DOHH2 (cell line): ENCODE measurements at regions not wholly inside any gene's neighbourhood (a gene's known extent, or its start where the extent isn't known, plus 50 kb on each side); places are given as distances from the start of the nearest gene placed in this dataset.
A peak's percentile ranks its signal among the peaks of the same experiment; 100 is the strongest.

Source experiments
- H3F3A ChIP-seq: fragments of 200-600 bp; sonication (generic), shearing (Covaris generic); 2 replicates; pipeline ENCODE4 v1.6.0; 2016; ENCODE audit warnings: antibody characterized with exemption, mild to moderate bottlenecking; ENCODE audit not compliant: control insufficient read depth, insufficient read depth
- H3K27ac ChIP-seq: fragments of 200-600 bp; sonication (generic); 2 replicates; pipeline ENCODE4 v1.5.1; 2014; ENCODE audit warnings: low read depth, mild to moderate bottlenecking, low read length, moderate library complexity
- H3K27me3 ChIP-seq: fragments of 200-600 bp; sonication (generic); 2 replicates; pipeline ENCODE4 v1.6.1; 2014; ENCODE audit warnings: mild to moderate bottlenecking, low read length, mixed read lengths; ENCODE audit not compliant: control insufficient read depth
- H3K36me3 ChIP-seq: fragments of 200-600 bp; sonication (generic); 2 replicates; pipeline ENCODE4 v1.6.1; 2014; ENCODE audit warnings: mild to moderate bottlenecking, low read length, moderate library complexity, mixed read lengths; ENCODE audit not compliant: control insufficient read depth
- H3K4me1 ChIP-seq: fragments of 200-600 bp; sonication (generic); 2 replicates; pipeline ENCODE4 v1.6.1; 2014; ENCODE audit warnings: mild to moderate bottlenecking, low read length, mixed read lengths; ENCODE audit not compliant: control insufficient read depth
- H3K4me2 ChIP-seq: fragments of 200-600 bp; sonication (generic); 2 replicates; pipeline ENCODE4 v1.6.0; 2014; ENCODE audit warnings: mild to moderate bottlenecking, low read length, moderate library complexity
- H3K4me3 ChIP-seq: fragments of 200-600 bp; sonication (generic); 2 replicates; pipeline ENCODE4 v1.5.1; 2014; ENCODE audit warnings: mild to moderate bottlenecking, low read length, mixed read lengths
- H3K79me2 ChIP-seq: fragments of 200-600 bp; sonication (generic); 2 replicates; pipeline ENCODE4 v1.6.1; 2014; ENCODE audit warnings: mild to moderate bottlenecking, low read length, mixed read lengths; ENCODE audit not compliant: control insufficient read depth
- H3K9me2 ChIP-seq: fragments of 200-600 bp; sonication (generic); replicated peaks from 2 replicates; pipeline ENCODE4 v1.6.1; 2014; ENCODE audit warnings: mild to moderate bottlenecking, low read length, mixed read lengths; ENCODE audit not compliant: control insufficient read depth
- H3K9me3 ChIP-seq: fragments of 200-600 bp; sonication (generic); 2 replicates; pipeline ENCODE4 v1.6.1; 2014; ENCODE audit warnings: antibody characterized with exemption, low read length, mixed read lengths; ENCODE audit not compliant: control insufficient read depth, insufficient read depth
- H4K20me1 ChIP-seq: fragments of 200-600 bp; sonication (generic); 2 replicates; pipeline ENCODE4 v1.6.0; 2014; ENCODE audit warnings: low read depth, mild to moderate bottlenecking, antibody characterized with exemption, low read length, moderate library complexity; ENCODE audit not compliant: control insufficient read depth, insufficient read depth
- EZH2phosphoT487 ChIP-seq: fragments of 200-600 bp; sonication (generic); IDR thresholded peaks from 2 replicates; pipeline ENCODE4 v1.6.1; 2017; ENCODE audit warnings: borderline replicate concordance, mild to moderate bottlenecking, antibody characterized with exemption, low read length, moderate library complexity, mixed read lengths
- TF ChIP-seq, protein P1 (sequence below): fragments of 200-600 bp; sonication (generic); IDR thresholded peaks from one replicate; pipeline ENCODE4 v1.5.1; 2014; ENCODE audit warnings: antibody characterized with exemption, mild to moderate bottlenecking, low read depth, low read length; ENCODE audit not compliant: poor library complexity, severe bottlenecking

DNA sequence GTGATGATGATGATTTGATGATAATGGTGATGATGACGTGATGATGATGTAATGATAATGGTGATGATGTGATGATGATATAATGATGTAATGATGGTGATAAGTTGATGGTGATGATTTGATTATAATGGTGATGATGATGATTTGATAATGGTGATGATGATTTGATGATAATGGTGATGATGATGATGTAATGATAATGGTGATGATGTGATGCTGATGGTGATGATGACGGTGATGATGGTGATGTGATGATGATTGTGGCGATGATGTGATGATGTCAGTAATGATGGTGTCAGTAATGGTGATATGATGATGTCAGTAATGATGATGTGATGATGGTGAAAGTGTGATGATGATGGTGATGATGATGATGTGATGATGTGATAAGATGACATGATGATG is 613.4 kb downstream of the AACS start:
- Histone ChIP-seq H3K9me3 (no peaks in the 10 kb centered on the region), H4K20me1 (no peaks in the 10 kb centered on the region), H3K79me2 (no peaks in the 10 kb centered on the region), H3K27me3 (no peaks in the 10 kb centered on the region), H3K36me3 (no peaks in the 10 kb centered on the region), H3K4me1 (no peaks in the 10 kb centered on the region), H3F3A (no peaks in the 10 kb centered on the region), H3K9me2 (no peaks in the 10 kb centered on the region), H3K27ac (no peak overlapping the region), H3K4me3 (no peak overlapping the region), H3K4me2 (no peak overlapping the region)
- TF ChIP-seq EZH2phosphoT487, result no peak
- TF ChIP-seq, protein P1, sequence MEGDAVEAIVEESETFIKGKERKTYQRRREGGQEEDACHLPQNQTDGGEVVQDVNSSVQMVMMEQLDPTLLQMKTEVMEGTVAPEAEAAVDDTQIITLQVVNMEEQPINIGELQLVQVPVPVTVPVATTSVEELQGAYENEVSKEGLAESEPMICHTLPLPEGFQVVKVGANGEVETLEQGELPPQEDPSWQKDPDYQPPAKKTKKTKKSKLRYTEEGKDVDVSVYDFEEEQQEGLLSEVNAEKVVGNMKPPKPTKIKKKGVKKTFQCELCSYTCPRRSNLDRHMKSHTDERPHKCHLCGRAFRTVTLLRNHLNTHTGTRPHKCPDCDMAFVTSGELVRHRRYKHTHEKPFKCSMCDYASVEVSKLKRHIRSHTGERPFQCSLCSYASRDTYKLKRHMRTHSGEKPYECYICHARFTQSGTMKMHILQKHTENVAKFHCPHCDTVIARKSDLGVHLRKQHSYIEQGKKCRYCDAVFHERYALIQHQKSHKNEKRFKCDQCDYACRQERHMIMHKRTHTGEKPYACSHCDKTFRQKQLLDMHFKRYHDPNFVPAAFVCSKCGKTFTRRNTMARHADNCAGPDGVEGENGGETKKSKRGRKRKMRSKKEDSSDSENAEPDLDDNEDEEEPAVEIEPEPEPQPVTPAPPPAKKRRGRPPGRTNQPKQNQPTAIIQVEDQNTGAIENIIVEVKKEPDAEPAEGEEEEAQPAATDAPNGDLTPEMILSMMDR, result no peak

DNA sequence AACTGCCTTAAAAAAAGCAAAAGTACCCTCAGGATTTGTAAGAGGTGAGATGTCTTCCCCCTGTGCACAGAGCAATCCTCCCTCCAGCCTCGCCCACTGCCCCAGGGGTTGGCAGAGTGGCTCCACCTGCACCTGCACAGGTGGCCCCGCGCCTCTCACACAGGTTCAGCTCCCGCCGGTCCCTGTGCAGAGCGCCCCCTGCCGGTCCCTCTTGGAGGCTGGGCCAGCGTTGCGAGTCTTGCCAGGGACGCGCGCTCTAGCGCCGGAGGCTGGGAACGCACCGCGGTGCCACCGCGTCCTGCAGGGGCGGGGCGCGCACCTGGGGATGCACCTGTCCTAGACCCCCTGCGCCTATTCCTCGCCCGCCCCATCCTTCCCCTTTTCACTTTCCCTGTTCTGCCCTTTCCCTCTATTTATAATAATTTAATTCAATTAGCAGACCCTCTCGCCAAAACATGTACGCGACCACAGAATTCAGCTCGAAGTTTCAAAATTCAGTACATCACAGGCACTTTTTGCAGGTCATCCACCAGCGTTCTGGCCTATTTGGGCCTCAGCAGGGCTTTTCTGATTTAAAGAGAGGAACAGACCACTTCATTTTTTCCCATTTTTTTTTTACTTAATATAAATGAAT is 618.6 kb downstream of the AACS start:
- Histone ChIP-seq H3K27ac (no peak overlapping the region), H3K4me3 (no peak overlapping the region), H3K9me3 (no peaks in the 10 kb centered on the region), H3K4me2 (no peak overlapping the region), H3F3A (no peaks in the 10 kb centered on the region), H3K9me2 (no peaks in the 10 kb centered on the region), H3K79me2 (no peaks in the 10 kb centered on the region), H3K36me3 (no peaks in the 10 kb centered on the region), H3K27me3 (no peaks in the 10 kb centered on the region), H3K4me1 (no peaks in the 10 kb centered on the region), H4K20me1 (no peaks in the 10 kb centered on the region)
- TF ChIP-seq, protein P1, result peak; percentile 89
- no peak for TF ChIP-seq EZH2phosphoT487

DNA sequence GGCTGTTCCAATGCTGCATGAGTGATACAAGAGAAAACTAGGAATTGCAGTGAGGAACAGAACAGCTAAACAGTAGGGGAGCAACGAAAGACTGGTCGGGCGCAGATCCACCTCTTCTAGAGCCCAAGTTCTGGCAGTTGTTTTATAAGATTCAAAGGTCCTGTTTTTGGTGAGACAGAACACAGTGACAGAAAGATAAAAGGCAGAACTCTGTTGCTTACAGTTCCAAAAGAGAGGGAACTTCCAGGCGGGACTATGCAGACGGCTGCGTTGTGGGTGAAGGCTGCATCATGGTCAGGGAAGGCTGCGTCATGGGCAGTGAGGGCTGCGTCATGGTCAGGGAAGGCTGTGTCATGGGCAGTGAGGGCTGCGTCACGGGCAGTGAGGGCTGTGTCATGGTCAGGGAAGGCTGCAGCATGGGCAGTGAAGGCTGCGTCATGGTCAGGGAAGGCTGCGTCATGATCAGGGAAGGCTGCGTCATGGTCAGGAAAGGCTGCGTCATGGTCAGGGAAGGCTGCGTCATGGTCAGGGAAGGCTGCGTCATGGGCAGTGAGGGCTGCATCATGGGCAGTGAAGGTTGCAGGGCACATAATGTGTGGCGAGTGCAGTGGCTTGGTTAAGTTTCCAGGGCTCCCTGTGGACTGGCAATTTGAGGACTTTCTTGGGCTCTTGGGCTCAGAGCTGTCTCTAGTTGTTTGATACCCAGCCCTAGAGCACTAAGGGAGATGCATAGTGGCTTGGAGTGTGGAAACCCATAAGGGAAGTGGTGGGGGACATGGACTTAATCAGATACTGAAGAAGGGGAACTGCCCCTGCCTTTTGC is 619.9 kb downstream of the AACS start:
- H3K9me3 ChIP-seq, result no peaks in the 10 kb centered on the region
- no peaks in the 10 kb centered on the region for H3K27me3 ChIP-seq
- no peaks in the 10 kb centered on the region for H3K36me3 ChIP-seq
- no peak for TF ChIP-seq EZH2phosphoT487
- TF ChIP-seq, protein P1, result no peak
- H3K4me1 ChIP-seq, result no peaks in the 10 kb centered on the region
- no peaks in the 10 kb centered on the region for H3K79me2 ChIP-seq
- H3K27ac ChIP-seq, result no peak overlapping the region
- H3K4me3 ChIP-seq, result no peak overlapping the region
- H3F3A ChIP-seq, result no peaks in the 10 kb centered on the region
- H3K9me2 ChIP-seq, result no peaks in the 10 kb centered on the region
- no peaks in the 10 kb centered on the region for H4K20me1 ChIP-seq
- H3K4me2 ChIP-seq, result no peak overlapping the region
